ENCODE measurements at regions not wholly inside any gene's neighbourhood (a gene's known extent, or its start where the extent isn't known, plus 50 kb on each side); places are given as distances from the start of the nearest gene placed in this dataset.
A peak's percentile ranks its signal among the peaks of the same experiment; 100 is the strongest.
"Not testable (repeated sequence)": the region's sequence is repeated elsewhere in the genome, so short reads cannot be mapped to it uniquely, and the experiment has no call there.

- no peak for DNase-seq (ENCODE audit: low spot score)
These were observed 133.0 kb downstream of the GPX5 start for GRCh38 chr6:28658475-28659249.

- DNase-seq (ENCODE audit: low spot score) = no peak
These were observed 133.5 kb downstream of the GPX5 start for GRCh38 chr6:28659250-28659566.

- no peak for DNase-seq (ENCODE audit: low spot score)
These were observed 135.5 kb downstream of the GPX5 start for GRCh38 chr6:28661097-28661713.

- DNase-seq (ENCODE audit: low spot score) = no peak
These were observed 139.3 kb downstream of the GPX5 start for GRCh38 chr6:28664870-28665396.

GRCh38 chr6:28673417-28673786, 147.7 kb downstream of the GPX5 start:
- no peak for DNase-seq (ENCODE audit: low spot score)

GRCh38 chr6:28673787-28674671, 148.3 kb downstream of the GPX5 start:
- DNase-seq (ENCODE audit: low spot score) = peak; percentile 38

- DNase-seq (ENCODE audit: low spot score) = no peak
These were observed 149.9 kb downstream of the GPX5 start for GRCh38 chr6:28675600-28675999.

GRCh38 chr6:28682542-28682941, 156.9 kb downstream of the GPX5 start:
- no peak for DNase-seq (ENCODE audit: low spot score)

GRCh38 chr6:28682956-28683685, 157.4 kb downstream of the GPX5 start:
- not testable (repeated sequence) for DNase-seq (ENCODE audit: low spot score)

- DNase-seq (ENCODE audit: low spot score) = peak; percentile 11
These were observed 158.4 kb downstream of the GPX5 start for GRCh38 chr6:28683945-28684538.

GRCh38 chr6:28685960-28686359, 160.3 kb downstream of the GPX5 start:
- not testable (repeated sequence) for DNase-seq (ENCODE audit: low spot score)

- not testable (repeated sequence) for DNase-seq (ENCODE audit: low spot score)
These were observed 160.9 kb downstream of the GPX5 start for GRCh38 chr6:28686446-28687027.

- not testable (repeated sequence) for DNase-seq (ENCODE audit: low spot score)
These were observed 161.8 kb downstream of the GPX5 start for GRCh38 chr6:28687309-28687981.

- DNase-seq (ENCODE audit: low spot score) = not testable (repeated sequence)
These were observed 166.3 kb downstream of the GPX5 start for GRCh38 chr6:28691991-28692390.

- no peak for DNase-seq (ENCODE audit: low spot score)
These were observed 167.5 kb downstream of the GPX5 start for GRCh38 chr6:28693033-28693750.

GRCh38 chr6:28693751-28694443, 168.2 kb downstream of the GPX5 start:
- DNase-seq (ENCODE audit: low spot score) = no peak

- no peak for DNase-seq (ENCODE audit: low spot score)
These were observed 170.0 kb downstream of the GPX5 start for GRCh38 chr6:28695715-28696114.

GRCh38 chr6:28696167-28696566, 170.5 kb downstream of the GPX5 start:
- no peak for DNase-seq (ENCODE audit: low spot score)

- DNase-seq (ENCODE audit: low spot score) = no peak
These were observed 171.0 kb downstream of the GPX5 start for GRCh38 chr6:28696682-28697081.
